ENCODE measurements at regions not wholly inside any gene's neighbourhood (a gene's known extent, or its start where the extent isn't known, plus 50 kb on each side); places are given as distances from the start of the nearest gene placed in this dataset.
A peak's percentile ranks its signal among the peaks of the same experiment; 100 is the strongest.

DNA sequence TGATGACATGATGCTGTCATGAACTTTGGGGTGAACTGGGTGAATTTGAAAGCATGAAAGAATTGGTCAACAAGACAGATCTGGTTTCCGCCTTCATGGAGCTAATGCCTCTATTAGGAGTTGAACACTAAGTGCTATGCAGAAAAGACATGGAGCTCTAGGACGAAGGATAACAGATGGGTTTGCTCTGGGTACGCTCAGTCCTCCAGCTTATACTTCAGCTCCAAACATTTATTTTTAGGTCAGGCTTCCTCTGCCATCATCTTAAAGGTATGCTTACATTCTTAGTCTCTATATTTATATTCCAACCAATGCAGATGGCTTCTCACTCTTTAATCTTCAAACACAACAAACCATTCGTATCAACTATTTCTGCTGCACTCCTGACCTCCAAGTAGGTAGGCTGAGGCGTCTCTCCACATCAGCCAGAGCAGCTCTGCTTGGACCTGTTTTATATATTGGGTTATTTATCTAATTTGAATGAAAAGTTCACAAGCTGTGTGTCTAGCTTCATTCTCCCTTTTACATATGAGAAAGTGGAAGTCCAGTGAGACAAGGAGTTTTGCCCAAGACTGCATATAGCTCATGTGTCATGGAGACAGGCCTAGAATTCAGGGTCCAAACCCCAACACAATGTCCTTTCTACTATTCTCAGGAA lies 226.3 kb downstream of the SPTSSA start:
- CTCF ChIA-PET = no interaction called here
- no peak overlapping the region for H3K27ac Mint-ChIP-seq

DNA sequence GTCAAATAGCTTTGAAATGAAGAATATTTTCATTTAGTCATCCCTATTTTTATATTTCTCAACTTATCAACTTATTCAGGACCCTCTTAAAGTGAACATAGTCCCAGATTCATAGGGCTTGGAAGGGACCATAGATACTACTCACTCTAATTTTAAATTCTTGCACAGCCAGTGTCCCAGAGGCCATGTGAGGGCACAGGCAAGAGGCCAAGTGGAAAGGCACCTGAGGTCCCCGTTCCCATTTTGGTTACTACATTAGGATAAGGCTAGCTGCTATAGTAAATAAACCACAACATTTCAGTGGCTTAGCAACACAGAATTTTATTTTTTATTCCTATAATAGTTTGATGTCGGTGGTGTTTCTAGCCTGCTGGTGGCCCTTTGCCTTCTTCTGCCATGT lies 227.8 kb downstream of the SPTSSA start:
- no peaks in the 10 kb centered on the region for H3K4me1 Mint-ChIP-seq
- no peaks in the 10 kb centered on the region for H3K9me3 Mint-ChIP-seq
- H3K4me3 Mint-ChIP-seq = no peak overlapping the region
- CTCF ChIA-PET = interaction anchor here (0.6 kb wide), 1 partner anchor 393 kb away, joined by 3 read pairs; no protein-coding TSS in a partner anchor
- no peaks in the 10 kb centered on the region for H3K36me3 Mint-ChIP-seq
- H3K27me3 Mint-ChIP-seq = peaks cover 9% of the 10 kb centered on the region
- no peak overlapping the region for H3K27ac Mint-ChIP-seq
- no peak for DNase-seq

More for the DNA sequence above, 226.3 kb downstream of the SPTSSA start:
- Mint-ChIP-seq H3K9me3 (no peaks in the 10 kb centered on the region), H3K27me3 (peaks cover 13% of the 10 kb centered on the region), H3K4me1 (no peaks in the 10 kb centered on the region), H3K36me3 (no peaks in the 10 kb centered on the region), H3K4me3 (no peak overlapping the region)
- no peak for DNase-seq

DNA sequence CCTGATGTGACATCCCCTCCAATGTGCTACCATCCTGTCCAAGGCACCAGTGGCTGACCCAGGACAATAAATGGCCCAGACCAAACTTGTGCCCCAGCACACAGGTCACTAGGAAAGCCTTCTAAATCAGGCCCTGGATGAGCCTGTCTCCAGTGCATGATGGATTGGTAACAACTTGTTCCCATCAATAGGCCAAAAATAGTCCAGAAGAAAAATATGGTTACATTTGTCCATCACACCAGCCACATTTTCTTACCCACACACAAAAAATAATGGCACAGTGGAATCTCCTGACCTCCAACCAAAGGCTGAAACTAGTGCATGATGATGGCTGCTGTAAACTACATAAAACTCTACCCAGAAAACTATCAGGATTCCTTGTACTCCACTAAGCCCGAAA lies 228.4 kb downstream of the SPTSSA start:
- Mint-ChIP-seq H3K9me3 (no peaks in the 10 kb centered on the region), H3K4me3 (no peak overlapping the region), H3K27me3 (peaks cover 9% of the 10 kb centered on the region), H3K4me1 (no peaks in the 10 kb centered on the region), H3K36me3 (no peaks in the 10 kb centered on the region), H3K27ac (no peak overlapping the region)
- CTCF ChIA-PET = no interaction called here
- DNase-seq = no peak

DNA sequence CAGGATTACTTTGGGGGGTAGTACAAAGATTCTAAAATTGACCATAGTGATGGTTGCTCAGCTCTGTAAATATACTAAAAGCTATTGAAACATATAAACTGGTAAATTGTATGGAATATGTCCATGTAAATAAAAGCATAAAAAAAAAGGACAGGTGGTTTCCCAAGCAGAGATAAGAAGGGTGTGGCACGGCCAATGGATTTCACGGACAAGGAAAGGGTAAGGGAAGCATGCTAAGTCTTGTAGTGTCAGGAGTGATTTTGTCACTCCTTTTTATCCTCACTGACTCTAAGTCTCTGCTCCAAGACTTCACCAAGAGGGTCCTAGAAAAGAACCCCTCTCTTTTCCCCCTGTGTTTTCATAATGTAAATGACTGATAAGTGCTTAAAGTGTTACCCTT lies 229.2 kb downstream of the SPTSSA start:
- DNase-seq = no peak
- CTCF ChIA-PET = no interaction called here
- Mint-ChIP-seq H3K4me1 (peaks cover 3% of the 10 kb centered on the region), H3K36me3 (no peaks in the 10 kb centered on the region), H3K27ac (no peak overlapping the region), H3K4me3 (no peak overlapping the region), H3K9me3 (no peaks in the 10 kb centered on the region), H3K27me3 (peaks cover 13% of the 10 kb centered on the region)

DNA sequence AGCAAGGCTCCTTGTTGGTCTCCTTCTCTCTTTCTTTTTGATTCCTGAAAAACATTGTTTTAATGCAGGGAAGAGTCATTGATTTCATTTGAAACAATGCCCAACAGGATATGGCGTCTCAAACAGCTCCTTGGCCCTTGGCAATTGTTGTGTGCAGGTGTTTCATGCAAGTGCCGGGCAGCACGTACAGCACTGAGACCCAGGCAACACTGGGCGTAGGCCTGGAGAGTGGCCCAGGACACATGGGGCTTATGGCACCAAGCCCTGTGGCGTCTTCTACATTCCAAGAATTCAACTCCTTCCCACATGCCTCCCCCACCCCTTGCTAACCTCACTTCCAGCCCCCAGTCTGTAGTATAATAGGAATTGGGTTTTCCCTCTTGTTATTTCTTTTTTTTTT lies 230.4 kb downstream of the SPTSSA start:
- CTCF ChIA-PET = interaction anchor here (1.0 kb wide), 1 partner anchor 439 kb away, joined by 5 read pairs; no protein-coding TSS in a partner anchor
- DNase-seq = no peak
- Mint-ChIP-seq H3K27me3 (peaks cover 13% of the 10 kb centered on the region), H3K4me3 (no peak overlapping the region), H3K9me3 (no peaks in the 10 kb centered on the region), H3K4me1 (peaks cover 4% of the 10 kb centered on the region), H3K36me3 (no peaks in the 10 kb centered on the region), H3K27ac (no peak overlapping the region)

DNA sequence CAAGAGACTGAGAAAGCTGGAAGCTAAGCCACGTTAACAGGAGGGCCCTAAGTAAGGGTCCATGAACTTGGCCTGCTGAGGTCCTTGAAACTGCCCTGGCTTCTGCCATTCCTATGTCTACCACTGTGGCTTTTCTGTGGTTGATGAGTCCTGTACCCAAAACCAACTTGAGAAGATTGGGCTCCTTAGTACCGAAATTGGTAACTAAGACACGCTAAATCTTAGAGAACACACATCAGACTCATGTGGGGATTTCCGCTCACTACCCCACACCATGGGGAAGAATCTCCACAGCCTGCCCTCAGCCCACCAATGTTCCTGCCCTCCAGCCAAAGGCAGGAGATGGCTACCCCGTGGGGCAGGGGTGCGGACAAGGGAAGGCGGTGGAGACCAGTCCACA lies 232.9 kb downstream of the SPTSSA start:
- CTCF ChIA-PET = interaction anchor here (1.0 to 3.6 kb wide), 6 partner anchors 21 to 436 kb away, joined by 3 to 24 read pairs (median 6); no protein-coding TSS in a partner anchor
- Mint-ChIP-seq H3K27ac (no peak overlapping the region), H3K9me3 (no peaks in the 10 kb centered on the region), H3K27me3 (peaks cover 12% of the 10 kb centered on the region), H3K4me3 (no peak overlapping the region), H3K4me1 (peaks cover 4% of the 10 kb centered on the region), H3K36me3 (no peaks in the 10 kb centered on the region)
- DNase-seq = no peak

DNA sequence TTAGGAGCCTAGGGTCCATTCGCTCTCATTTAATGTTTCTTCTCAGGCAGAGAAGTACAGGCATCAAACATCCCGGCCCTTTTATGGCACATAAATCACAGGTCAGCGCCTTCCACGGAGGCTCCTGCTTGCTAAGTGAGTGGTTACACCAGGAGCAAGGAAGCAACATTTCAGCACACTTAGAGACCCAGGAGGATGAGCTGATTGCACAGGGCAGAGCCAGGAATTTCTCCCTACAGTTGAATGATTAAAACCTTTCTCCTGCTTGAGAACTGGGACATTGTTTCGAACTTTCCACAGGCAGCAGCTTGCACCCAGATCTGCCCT lies 233.4 kb downstream of the SPTSSA start:
- no peak overlapping the region for H3K27ac Mint-ChIP-seq
- no peak overlapping the region for H3K4me3 Mint-ChIP-seq
- peaks cover 12% of the 10 kb centered on the region for H3K27me3 Mint-ChIP-seq
- H3K4me1 Mint-ChIP-seq = peaks cover 4% of the 10 kb centered on the region
- no peak for DNase-seq
- no peaks in the 10 kb centered on the region for H3K9me3 Mint-ChIP-seq
- CTCF ChIA-PET = interaction anchor here (0.7 to 3.6 kb wide), 17 partner anchors 9 to 436 kb away, joined by 3 to 24 read pairs (median 4); no protein-coding TSS in a partner anchor
- no peaks in the 10 kb centered on the region for H3K36me3 Mint-ChIP-seq

DNA sequence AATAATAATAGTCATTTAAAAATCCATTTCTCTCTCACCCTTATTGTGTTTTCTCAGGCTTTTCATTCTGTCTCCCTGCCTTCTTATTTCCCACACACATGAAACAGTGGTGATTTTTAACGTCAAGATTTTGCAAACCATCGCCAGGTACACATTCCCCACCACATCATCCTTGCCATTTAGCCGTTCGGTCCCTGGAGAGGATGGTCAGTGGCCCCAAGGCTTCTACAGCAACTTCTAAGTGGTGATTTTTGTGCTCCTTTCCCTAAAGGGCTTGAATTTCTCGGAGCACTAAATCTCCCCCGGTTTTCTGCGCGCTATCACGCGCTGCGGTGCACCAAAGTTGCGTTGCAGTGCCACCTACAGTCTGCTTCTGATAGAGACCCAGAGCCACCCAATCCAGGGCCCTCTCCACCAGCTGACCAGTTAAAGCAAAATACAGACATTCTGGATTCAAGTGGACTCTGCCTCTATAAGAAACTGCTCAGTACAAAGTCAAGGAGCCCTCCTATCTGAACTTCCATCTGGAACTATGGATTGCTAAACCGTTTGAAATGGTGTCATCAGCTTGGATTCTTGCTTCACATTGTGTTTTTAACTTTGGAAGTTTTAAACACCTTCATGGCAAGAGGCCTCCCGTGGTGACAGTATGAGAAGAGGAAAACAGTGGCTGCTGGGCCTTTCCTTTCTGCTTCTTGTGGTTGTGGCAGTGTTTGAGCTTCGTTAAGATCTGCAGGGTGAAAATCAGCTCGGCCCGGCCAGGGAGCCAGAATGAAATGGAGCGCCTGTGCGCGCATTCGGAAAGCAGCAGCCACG lies 234.0 kb downstream of the SPTSSA start:
- no peaks in the 10 kb centered on the region for H3K36me3 Mint-ChIP-seq
- H3K27me3 Mint-ChIP-seq = peaks cover 16% of the 10 kb centered on the region
- CTCF ChIA-PET = interaction anchor here (0.7 to 3.6 kb wide), 16 partner anchors 9 to 435 kb away, joined by 3 to 24 read pairs (median 4); no protein-coding TSS in a partner anchor
- peaks cover 4% of the 10 kb centered on the region for H3K4me1 Mint-ChIP-seq
- no peaks in the 10 kb centered on the region for H3K9me3 Mint-ChIP-seq
- no peak overlapping the region for H3K4me3 Mint-ChIP-seq
- no peak overlapping the region for H3K27ac Mint-ChIP-seq
- DNase-seq = peak; percentile 70

DNA sequence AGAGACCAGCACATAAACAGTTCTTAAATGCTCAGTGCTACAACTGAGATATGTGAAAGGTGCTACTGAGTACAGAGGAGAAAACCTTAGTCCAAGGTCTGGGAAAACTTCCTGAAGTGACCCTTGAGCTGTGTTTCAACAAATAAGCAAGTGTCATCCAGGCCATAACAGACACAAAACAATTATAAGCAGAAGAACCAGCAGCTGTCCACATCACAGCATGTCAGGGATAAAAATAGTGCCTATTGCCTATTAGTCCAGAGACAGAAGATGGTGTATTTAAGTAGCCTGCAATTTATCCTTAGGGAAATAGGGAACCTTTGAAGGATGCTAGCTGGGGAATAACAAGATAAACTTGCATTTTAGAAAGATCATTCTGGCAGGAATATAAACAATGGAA lies 237.8 kb downstream of the SPTSSA start:
- CTCF ChIA-PET = interaction anchor here (0.7 to 3.2 kb wide), 3 partner anchors 127 to 1633 kb away, joined by 3 to 11 read pairs (median 4); no protein-coding TSS in a partner anchor
- H3K27ac Mint-ChIP-seq = no peak overlapping the region

DNA sequence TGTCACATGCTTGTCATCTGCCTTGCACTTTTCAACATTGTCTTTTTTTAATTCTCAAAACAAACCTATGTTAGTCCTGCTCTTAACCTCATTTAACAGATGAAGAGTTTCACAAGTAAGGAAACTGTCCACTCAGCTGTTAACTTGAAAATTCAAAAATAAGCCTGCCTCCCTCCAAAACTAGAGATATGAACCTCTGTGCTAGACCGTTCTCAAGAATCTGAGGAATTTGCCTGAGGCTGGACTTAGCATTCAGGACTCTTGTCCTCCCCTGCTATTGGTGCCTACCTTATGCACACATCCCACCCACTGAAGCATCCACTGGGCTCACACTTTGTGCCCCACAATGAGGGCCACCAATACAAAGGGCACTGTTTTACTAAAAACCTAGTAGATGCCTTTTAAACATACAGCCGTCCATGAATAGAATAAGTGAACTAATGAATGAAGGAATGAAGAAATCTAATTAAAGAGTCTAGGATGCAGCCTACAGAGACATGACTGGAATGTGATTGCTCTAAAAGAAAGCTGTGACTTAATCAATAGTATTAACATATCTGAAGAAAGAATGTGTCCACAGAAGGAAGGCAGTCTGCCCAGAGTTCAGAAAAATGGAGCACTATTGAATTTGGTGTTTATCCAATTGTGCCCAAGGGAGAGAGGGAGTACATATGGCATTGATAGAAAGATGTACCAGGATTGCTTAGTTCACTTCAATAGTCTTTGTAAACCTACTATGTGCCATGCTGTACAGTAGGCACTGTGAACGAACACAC lies 238.5 kb downstream of the SPTSSA start:
- Mint-ChIP-seq H3K4me1 (peaks cover 16% of the 10 kb centered on the region), H3K27ac (no peak overlapping the region), H3K27me3 (peaks cover 21% of the 10 kb centered on the region), H3K9me3 (no peaks in the 10 kb centered on the region), H3K36me3 (no peaks in the 10 kb centered on the region), H3K4me3 (no peak overlapping the region)
- CTCF ChIA-PET = interaction anchor here (0.7 kb wide), 1 partner anchor 1632 kb away, joined by 4 read pairs; no protein-coding TSS in a partner anchor
- DNase-seq = no peak

More for the DNA sequence above, 237.8 kb downstream of the SPTSSA start:
- Mint-ChIP-seq H3K9me3 (no peaks in the 10 kb centered on the region), H3K4me3 (no peak overlapping the region), H3K27me3 (peaks cover 21% of the 10 kb centered on the region), H3K4me1 (peaks cover 16% of the 10 kb centered on the region), H3K36me3 (no peaks in the 10 kb centered on the region)
- DNase-seq = no peak

DNA sequence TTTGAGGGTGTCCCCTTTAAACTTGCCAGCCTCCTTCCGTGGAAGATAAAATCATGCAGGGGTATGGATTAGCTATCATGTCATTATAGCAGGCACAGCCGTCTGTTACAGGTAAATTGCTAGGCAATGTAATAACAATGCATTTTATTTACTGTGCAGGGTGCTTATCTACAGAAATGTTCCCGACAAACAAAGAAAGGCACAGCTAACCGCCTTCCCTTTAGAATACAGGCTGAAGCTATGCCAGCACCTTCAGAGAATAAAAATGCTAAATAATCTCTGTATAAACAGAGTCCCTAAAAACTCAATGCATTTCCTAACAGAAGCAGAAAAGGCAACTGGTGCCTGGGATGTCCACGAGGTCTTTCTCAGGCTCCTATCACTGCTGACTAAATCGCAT lies 239.2 kb downstream of the SPTSSA start:
- peaks cover 14% of the 10 kb centered on the region for H3K4me1 Mint-ChIP-seq
- CTCF ChIA-PET = interaction anchor here (1.5 kb wide), 1 partner anchor 382 kb away, joined by 6 read pairs; no protein-coding TSS in a partner anchor
- peaks cover 16% of the 10 kb centered on the region for H3K27me3 Mint-ChIP-seq
- no peaks in the 10 kb centered on the region for H3K36me3 Mint-ChIP-seq
- DNase-seq = no peak
- no peaks in the 10 kb centered on the region for H3K9me3 Mint-ChIP-seq
- no peak overlapping the region for H3K4me3 Mint-ChIP-seq
- no peak overlapping the region for H3K27ac Mint-ChIP-seq

DNA sequence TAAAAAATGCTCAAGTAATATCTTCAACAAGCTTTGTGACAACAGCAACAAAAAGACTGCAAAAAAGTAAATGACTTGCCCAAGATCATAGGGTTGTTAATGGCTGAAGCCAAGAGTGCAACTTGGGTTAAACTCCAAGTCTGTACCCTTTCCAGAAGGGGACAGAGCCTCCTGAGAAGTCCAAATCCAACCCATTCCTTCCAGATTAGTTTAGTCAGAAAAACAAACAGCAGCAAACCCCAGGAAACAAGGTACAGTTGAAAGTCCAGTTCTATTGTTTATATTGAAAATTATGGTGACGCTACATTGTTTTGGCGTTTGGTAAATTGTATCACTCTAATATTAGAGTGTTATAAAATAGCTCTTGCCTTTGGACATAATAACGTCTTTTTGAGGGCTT lies 239.9 kb downstream of the SPTSSA start:
- Mint-ChIP-seq H3K9me3 (no peaks in the 10 kb centered on the region), H3K27me3 (peaks cover 14% of the 10 kb centered on the region), H3K4me3 (no peak overlapping the region), H3K36me3 (no peaks in the 10 kb centered on the region), H3K27ac (no peak overlapping the region), H3K4me1 (peaks cover 12% of the 10 kb centered on the region)
- no peak for DNase-seq
- CTCF ChIA-PET = interaction anchor here (0.5 to 1.5 kb wide), 2 partner anchors 382 to 441 kb away, joined by 3 to 6 read pairs; no protein-coding TSS in a partner anchor

DNA sequence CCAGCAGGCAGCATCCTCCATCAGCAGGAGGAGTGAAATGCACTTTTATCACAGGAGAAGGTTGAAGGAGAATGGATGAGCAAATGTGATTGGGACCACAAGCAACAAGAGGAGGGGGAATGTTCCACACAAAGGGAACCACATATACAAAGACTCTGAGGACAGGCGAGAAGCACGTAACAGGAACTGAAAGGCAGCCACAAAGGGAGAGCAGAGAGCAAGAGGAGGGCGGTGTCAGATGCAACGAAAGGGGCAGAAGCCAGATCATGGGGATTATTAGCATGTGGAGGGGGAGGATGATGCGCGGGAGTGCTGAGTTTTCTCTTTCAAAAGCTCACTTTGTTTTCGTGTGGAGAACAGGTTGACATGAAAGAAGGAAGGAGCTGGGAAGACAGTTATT lies 241.1 kb downstream of the SPTSSA start:
- Mint-ChIP-seq H3K4me1 (peaks cover 12% of the 10 kb centered on the region), H3K36me3 (no peaks in the 10 kb centered on the region), H3K4me3 (no peak overlapping the region), H3K9me3 (no peaks in the 10 kb centered on the region), H3K27me3 (peaks cover 9% of the 10 kb centered on the region), H3K27ac (no peak overlapping the region)
- peak; percentile 34 for DNase-seq
- CTCF ChIA-PET = interaction anchor here (0.6 to 1.4 kb wide), 3 partner anchors 380 to 418 kb away, joined by 3 to 4 read pairs (median 3); no protein-coding TSS in a partner anchor

DNA sequence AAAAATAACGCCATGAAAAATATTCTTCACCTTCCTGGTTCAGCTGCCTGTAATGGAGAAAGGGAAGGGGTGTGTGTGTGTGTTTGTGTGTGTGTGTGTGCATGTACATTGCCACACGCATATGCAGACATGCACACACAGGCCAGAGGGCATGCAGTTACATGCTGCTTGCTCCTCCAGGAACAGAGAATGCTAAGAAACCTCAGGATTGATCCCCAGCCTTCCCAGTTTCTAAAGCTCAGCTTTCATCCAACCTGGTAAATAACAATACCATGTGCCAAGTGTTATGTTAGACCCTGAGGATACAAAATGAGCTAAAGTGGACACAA lies 241.7 kb downstream of the SPTSSA start:
- H3K27ac Mint-ChIP-seq = no peak overlapping the region
- no peak overlapping the region for H3K4me3 Mint-ChIP-seq
- H3K4me1 Mint-ChIP-seq = peaks cover 12% of the 10 kb centered on the region
- CTCF ChIA-PET = interaction anchor here (0.6 to 1.4 kb wide), 2 partner anchors 380 to 417 kb away, joined by 3 to 4 read pairs; no protein-coding TSS in a partner anchor
- no peaks in the 10 kb centered on the region for H3K9me3 Mint-ChIP-seq
- H3K36me3 Mint-ChIP-seq = no peaks in the 10 kb centered on the region
- H3K27me3 Mint-ChIP-seq = peaks cover 9% of the 10 kb centered on the region
- no peak for DNase-seq

Measured in activated naive CD4-positive, alpha-beta T cell treated with anti-CD3 and anti-CD28 coated beads, Interleukin-2, amount 10 ng/mL, durations not matched to agents 7 days and 5 days (primary cell).